ENCODE measurements at regions not wholly inside any gene's neighbourhood (a gene's known extent, or its start where the extent isn't known, plus 50 kb on each side); places are given as distances from the start of the nearest gene placed in this dataset.

DNA sequence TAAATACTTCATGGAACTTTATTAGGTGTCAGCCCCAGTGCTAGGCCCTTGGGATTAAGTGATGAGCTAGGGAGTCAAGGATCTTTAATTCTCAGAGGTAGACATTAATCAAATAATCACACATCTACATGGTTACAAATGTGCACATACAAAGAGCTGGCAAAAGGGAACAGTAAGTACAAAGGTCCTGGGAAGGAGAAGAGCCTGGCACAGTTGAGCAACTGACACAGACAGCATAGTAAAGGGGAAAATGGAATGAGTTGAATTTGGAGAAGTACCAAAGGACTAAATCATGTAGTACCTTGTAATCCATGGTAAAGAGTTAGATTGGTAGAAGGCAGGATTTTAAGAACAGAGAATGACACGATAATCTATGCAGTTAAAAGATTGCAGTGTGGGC lies 116.3 kb downstream of the APIP start:
- TF ChIP-seq REST (IDR thresholded peaks at IDR 0.05; ENCODE audit: low read depth) (no peak), RAD21 (IDR thresholded peaks at IDR 0.05; ENCODE audit: low read depth) (no peak), CEBPB (IDR thresholded peaks at IDR 0.05) (no peak), MAX (IDR thresholded peaks at IDR 0.05) (no peak), TEAD4 (IDR thresholded peaks at IDR 0.05) (no peak), FOXM1 (IDR thresholded peaks at IDR 0.05; ENCODE audit: borderline replicate concordance, low read depth) (no peak), TAF1 (IDR thresholded peaks at IDR 0.05; ENCODE audit: low read depth) (no peak)
- TF ChIP-seq, protein P1, sequence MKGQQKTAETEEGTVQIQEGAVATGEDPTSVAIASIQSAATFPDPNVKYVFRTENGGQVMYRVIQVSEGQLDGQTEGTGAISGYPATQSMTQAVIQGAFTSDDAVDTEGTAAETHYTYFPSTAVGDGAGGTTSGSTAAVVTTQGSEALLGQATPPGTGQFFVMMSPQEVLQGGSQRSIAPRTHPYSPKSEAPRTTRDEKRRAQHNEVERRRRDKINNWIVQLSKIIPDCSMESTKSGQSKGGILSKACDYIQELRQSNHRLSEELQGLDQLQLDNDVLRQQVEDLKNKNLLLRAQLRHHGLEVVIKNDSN (IDR thresholded peaks at IDR 0.05): no peak

Data from Ishikawa (cell line).